RCC 7860 (cell line): ENCODE measurements at regions not wholly inside any gene's neighbourhood (a gene's known extent, or its start where the extent isn't known, plus 50 kb on each side); places are given as distances from the start of the nearest gene placed in this dataset.
A peak's percentile ranks its signal among the peaks of the same experiment; 100 is the strongest.
"Not testable (repeated sequence)": the region's sequence is repeated elsewhere in the genome, so short reads cannot be mapped to it uniquely, and the experiment has no call there.

Source experiments
- DNase-seq: peaks from one replicate; pipeline ENCODE4 v3.0.0-alpha.2; 2015; ENCODE audit warnings: low spot score
- FAIRE-seq: peaks from 2 replicates; lab custom pipeline; 2012; peaks lifted over from hg19 to GRCh38; lab: Jason Lieb, UNC

- FAIRE-seq (no peak), DNase-seq (no peak)
Measured at GRCh38 chr2:38454081-38454480, 77.0 kb upstream of the ATL2 start.

DNA sequence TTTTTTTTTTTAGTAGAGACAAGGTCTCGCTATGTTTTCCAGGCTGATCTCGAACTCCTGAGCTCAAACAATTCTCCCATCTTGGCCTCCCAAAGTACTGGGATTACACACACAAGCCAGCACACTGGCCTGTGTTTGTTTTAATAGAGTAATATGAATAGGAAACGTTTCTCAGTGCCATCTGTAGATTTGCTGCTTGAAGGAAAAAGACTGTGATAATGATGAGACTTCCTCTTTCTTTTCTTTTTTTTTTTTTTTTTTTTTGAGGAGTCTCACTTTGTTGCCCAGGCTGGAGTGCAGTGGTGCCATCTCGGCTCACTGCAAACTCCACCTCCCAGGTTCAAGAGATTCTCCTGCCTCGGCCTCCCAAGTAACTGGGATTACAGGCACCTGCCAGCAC lies 74.7 kb upstream of the ATL2 start:
- not testable (repeated sequence) for FAIRE-seq, DNase-seq

DNA sequence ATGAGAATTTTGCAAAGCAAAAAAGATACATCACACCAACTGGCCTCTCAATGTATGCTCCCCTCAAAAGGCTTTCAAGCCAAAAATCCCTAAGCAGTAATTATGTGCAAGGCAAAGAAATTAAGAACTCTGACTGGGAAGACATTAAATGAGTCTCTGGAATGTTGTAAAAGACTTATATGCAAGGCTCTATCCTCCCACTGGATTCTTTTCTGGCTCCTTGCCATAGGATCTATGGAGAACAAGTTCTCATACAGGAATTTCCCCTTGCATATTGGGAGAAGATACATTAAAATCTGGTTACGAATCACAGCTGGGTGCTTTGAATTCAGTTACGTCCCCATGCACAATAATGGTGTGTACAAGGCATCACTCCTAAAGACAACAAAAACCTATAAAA lies 73.4 kb upstream of the ATL2 start:
- DNase-seq (no peak), FAIRE-seq (no peak)

- no peak for FAIRE-seq
- DNase-seq, result no peak
Measured at GRCh38 chr2:38448692-38449410, 71.8 kb upstream of the ATL2 start.

- no peak for DNase-seq
- FAIRE-seq, result no peak
Measured at GRCh38 chr2:38446906-38447561, 70.0 kb upstream of the ATL2 start.

- no peak for FAIRE-seq
- no peak for DNase-seq
Measured at GRCh38 chr2:38446418-38446817, 69.3 kb upstream of the ATL2 start.

- DNase-seq (peak; percentile 61), FAIRE-seq (peak; percentile 40)
Measured at GRCh38 chr2:38444247-38444646, 67.2 kb upstream of the ATL2 start.

- FAIRE-seq, result no peak
- DNase-seq, result no peak
Measured at GRCh38 chr2:38442643-38443541, 65.8 kb upstream of the ATL2 start.

DNA sequence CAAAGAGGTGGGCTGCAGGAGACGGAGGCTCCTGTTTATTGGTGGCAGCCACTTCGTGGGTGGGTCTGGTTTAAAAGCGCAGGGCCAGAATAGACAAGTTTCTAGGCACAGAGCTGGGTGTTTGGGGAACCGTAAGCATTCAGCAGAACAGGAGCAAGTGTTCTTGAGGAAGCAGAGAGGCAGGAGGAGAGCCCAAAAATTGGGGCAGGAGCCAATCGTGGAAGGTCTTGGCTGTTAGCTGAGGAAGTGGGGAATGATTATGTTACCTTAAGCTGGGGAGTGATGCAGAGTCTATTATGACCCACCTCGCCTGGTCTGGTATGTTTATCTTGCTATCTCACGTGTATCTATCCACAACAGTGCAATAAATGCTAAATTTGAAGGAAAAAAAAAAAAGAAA lies 64.3 kb upstream of the ATL2 start:
- no peak for FAIRE-seq
- no peak for DNase-seq

- DNase-seq, result no peak
Measured at GRCh38 chr2:38440655-38441054, 63.6 kb upstream of the ATL2 start.

DNA sequence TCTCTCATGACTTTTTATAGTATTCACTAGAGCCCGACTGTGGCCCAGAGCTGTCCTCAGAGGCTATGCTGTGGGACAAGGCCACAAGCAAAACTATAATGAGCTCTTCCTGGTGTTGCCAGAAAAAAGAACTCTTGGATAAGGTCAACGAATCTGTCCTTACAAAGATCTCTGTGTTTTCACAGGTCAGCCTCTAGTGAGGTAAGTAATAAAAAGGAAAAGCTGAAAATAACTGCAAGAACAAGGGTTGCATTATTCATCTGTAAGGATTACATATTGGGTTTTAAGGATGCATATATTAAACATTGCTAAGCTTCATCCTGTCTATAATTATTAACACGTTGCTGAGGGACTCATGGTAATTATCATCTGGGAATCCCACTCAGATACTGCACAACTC lies 62.8 kb upstream of the ATL2 start:
- FAIRE-seq (no peak), DNase-seq (peak; percentile 31)

More at GRCh38 chr2:38440655-38441054, 63.6 kb upstream of the ATL2 start:
- no peak for FAIRE-seq

DNA sequence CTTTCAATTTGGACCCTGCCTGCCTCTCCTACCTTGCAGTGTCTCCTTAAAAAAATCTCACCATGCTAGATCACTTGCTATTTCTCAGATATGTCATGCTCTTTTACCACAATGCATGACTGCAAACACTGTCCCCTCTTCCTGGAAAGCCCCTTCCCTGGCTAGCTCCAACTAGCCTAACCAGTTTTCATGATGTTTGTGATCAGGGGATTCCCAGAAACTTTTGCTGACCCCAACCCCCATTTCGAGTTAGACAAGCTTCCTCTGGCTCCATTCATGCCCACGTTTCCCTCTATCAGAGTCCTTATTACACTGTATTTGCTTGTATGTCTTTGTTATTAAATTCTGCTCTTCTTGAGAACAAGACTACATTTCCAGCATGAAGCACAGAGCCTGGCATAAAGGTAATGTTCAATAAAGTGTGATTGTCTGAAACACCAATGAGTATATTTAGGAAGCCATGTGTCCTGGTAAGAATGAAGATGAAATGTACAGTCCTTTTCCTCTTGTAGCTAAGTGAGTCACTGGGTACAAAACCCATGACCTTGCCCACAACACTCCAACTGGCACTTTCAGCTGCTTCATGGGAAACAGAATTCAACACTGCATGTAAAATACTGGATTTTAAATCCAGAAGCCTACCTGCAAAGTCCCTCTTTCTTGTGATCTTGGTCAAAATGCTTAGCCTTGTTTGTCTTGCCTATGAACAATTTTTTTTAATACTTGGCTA lies 62.0 kb upstream of the ATL2 start:
- DNase-seq (peak; percentile 81), FAIRE-seq (peak; percentile 76)

DNA sequence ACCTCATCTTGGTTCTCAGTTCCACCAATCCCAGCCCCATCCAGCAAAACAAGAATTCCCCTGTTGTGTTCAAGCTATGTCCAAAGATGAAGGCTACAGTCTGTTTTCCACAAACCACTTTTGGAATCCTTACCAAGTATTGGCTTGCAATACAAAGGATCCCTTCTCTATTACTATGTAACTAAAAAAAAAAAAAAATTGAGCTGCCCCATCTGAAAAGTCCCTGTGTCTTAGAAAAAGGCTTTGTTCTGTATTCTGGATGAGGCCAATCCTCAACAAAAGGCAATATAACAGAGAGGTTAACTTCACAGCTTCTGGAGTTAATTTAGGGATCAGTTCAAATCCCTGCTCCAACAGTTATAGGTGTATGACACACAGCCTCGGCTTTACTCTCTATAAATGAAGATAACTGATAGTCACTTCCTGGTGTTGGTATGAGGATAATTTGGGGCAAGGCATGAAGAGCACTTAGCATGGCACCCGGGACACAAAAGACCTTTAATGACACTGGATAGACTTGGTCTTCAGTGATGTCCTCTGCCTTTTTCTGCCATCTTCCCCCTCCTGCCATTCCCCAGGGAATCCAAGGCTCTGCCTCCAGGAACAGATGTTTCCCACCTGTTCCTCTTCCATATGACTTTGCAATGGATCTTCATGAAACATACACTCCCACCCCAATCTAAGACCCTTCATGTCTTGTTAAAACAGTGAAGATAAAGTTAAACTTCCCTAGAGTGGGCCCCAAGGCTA lies 61.2 kb upstream of the ATL2 start:
- FAIRE-seq, result no peak
- no peak for DNase-seq

DNA sequence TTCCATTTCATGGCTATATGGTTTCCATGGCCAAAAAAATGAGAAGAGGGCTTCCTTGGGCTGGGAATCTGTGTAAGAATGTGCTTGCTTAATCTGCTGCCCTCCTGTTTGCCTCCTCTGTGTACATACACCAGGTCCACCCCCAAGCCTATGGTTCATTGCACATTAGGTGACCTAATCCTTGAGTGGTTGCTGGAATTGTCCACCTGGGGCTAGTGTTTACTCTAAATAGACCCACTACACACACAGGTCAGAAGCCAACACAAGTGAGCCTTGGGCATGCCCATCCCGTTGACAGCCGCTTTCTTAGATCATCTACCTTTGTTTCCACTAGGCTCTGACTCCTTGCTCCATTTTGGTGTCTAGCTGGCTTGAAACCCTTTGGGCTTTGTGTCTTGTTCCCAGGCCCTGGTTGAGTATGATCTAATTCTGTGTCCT lies 59.2 kb upstream of the ATL2 start:
- DNase-seq (peak; percentile 69), FAIRE-seq (peak; percentile 23)

DNA sequence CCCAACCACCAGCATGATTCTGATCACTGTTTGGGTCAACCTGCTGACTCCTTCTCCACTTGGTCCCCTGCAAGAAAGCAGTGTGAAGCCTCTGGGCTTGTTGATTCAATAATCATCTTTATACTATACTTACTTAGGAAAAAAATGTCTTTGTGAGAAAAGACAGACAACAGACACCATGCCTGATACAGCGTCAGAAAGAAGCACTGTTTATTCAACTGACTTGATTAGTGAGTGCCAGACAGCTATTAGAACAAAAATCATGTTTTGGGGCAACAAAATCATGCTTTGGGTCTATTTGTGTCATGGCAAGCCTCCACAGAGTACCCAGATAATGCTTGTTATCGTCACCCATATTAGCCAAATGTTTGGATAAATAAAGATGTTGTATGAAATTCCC lies 58.7 kb upstream of the ATL2 start:
- DNase-seq, result no peak
- FAIRE-seq, result no peak

- no peak for FAIRE-seq
- no peak for DNase-seq
Measured at GRCh38 chr2:38434595-38434994, 57.5 kb upstream of the ATL2 start.

GRCh38 chr2:38433607-38433975 lies 56.5 kb upstream of the ATL2 start:
- peak; percentile 61 for DNase-seq
- no peak for FAIRE-seq

GRCh38 chr2:38432820-38433606 lies 55.9 kb upstream of the ATL2 start:
- DNase-seq, result peak; percentile 35

GRCh38 chr2:38430597-38431207 lies 53.6 kb upstream of the ATL2 start:
- no peak for FAIRE-seq

More at GRCh38 chr2:38432820-38433606, 55.9 kb upstream of the ATL2 start:
- FAIRE-seq, result no peak

More at GRCh38 chr2:38430597-38431207, 53.6 kb upstream of the ATL2 start:
- DNase-seq, result no peak
